GM12878 (cell line): ENCODE measurements at regions not wholly inside any gene's neighbourhood (a gene's known extent, or its start where the extent isn't known, plus 50 kb on each side); places are given as distances from the start of the nearest gene placed in this dataset.

Experiments used
- CEBPB ChIP-seq, 2 experiments: fragments of 150-350 bp in 1 of 2; IDR thresholded peaks; 2 replicates each; pipeline ENCODE4 v1.6.1; 2012 to 2014; ENCODE audit warnings: low read depth in 2 of 2, low read length in 2 of 2, borderline replicate concordance in 1 of 2, inconsistent platforms in 1 of 2
- EP300 ChIP-seq, 2 experiments: fragments of 150-350 bp in 1 of 2; IDR thresholded peaks; 2 replicates each; pipeline ENCODE4 v1.6.1; 2011 to 2012; ENCODE audit warnings: low read depth in 2 of 2, low read length in 2 of 2, borderline replicate concordance in 1 of 2, improper control_type of control experiment in 1 of 2, inconsistent platforms in 1 of 2; ENCODE audit not compliant: control insufficient read depth in 1 of 2
- EZH2 ChIP-seq: IDR thresholded peaks from 2 replicates; pipeline ENCODE4 v1.6.1; 2012; ENCODE audit warnings: low read depth, mild to moderate bottlenecking, control low read depth, inconsistent platforms, low read length, borderline replicate concordance; ENCODE audit not compliant: control insufficient read depth
- IRF3 ChIP-seq: fragments of 450-650 bp; IDR thresholded peaks from 2 replicates; pipeline ENCODE4 v1.6.1; 2014; ENCODE audit warnings: mild to moderate bottlenecking
- PAX5 ChIP-seq: IDR thresholded peaks from 2 replicates; pipeline ENCODE4 v1.6.1; 2011; ENCODE audit warnings: low read depth, low read length, borderline replicate concordance
- PBX3 ChIP-seq: IDR thresholded peaks from 2 replicates; pipeline ENCODE4 v1.6.1; 2011; ENCODE audit warnings: mild to moderate bottlenecking, low read depth, low read length, moderate library complexity; ENCODE audit not compliant: insufficient replicate concordance
- PKNOX1 ChIP-seq: fragments of 450-650 bp; IDR thresholded peaks from 2 replicates; pipeline ENCODE4 v1.6.1; 2016; ENCODE audit warnings: mild to moderate bottlenecking
- POLR2A ChIP-seq: IDR thresholded peaks from 2 replicates; pipeline ENCODE4 v1.6.1; 2011; ENCODE audit warnings: low read depth, mild to moderate bottlenecking, low read length
- POLR2AphosphoS5 ChIP-seq: IDR thresholded peaks from 2 replicates; pipeline ENCODE4 v1.6.1; 2011; ENCODE audit warnings: mild to moderate bottlenecking, low read length, inconsistent platforms
- TAF1 ChIP-seq: IDR thresholded peaks from 2 replicates; pipeline ENCODE4 v1.6.1; 2011; ENCODE audit warnings: mild to moderate bottlenecking, low read depth, low read length, borderline replicate concordance
- TCF7 ChIP-seq: IDR thresholded peaks from 2 replicates; pipeline ENCODE4 v1.6.1; 2014; ENCODE audit warnings: antibody characterized with exemption, borderline replicate concordance

GRCh38 chr1:99516141-99516540 lies 129.8 kb upstream of the PALMD start:
- TF ChIP-seq POLR2AphosphoS5: no peak
- no peak for TF ChIP-seq POLR2A
- no peak for TF ChIP-seq PBX3
- TF ChIP-seq TAF1: no peak
- no peak for TF ChIP-seq PKNOX1
- no peak for TF ChIP-seq EZH2
- TF ChIP-seq CEBPB (IDR thresholded peaks at IDR 0.05; ENCODE audit: borderline replicate concordance in 1 of 2, low read depth in 2 of 2, low read length in 2 of 2): no peak
- no peak for TF ChIP-seq EP300 (IDR thresholded peaks at IDR 0.05; ENCODE audit: borderline replicate concordance in 1 of 2, control insufficient read depth in 1 of 2, low read depth in 2 of 2, low read length in 2 of 2)
- TF ChIP-seq PAX5: no peak
- no peak for TF ChIP-seq TCF7
- TF ChIP-seq IRF3: no peak
